GM23248 (cell line): ENCODE measurements at regions not wholly inside any gene's neighbourhood (a gene's known extent, or its start where the extent isn't known, plus 50 kb on each side); places are given as distances from the start of the nearest gene placed in this dataset.

ENCODE experiments used
- EZH2 ChIP-seq: fragments of 200-600 bp; sonication (generic); IDR thresholded peaks from 2 replicates; pipeline ENCODE4 v1.6.1; 2018; ENCODE audit warnings: antibody characterized with exemption, mild to moderate bottlenecking; ENCODE audit not compliant: insufficient read depth, poor library complexity, severe bottlenecking
- EZH2phosphoT487 ChIP-seq: fragments of 200-600 bp; sonication (generic); IDR thresholded peaks from 2 replicates; pipeline ENCODE4 v1.6.1; 2018; ENCODE audit warnings: antibody characterized with exemption, moderate library complexity, mild to moderate bottlenecking, low read depth; ENCODE audit not compliant: insufficient read depth

DNA sequence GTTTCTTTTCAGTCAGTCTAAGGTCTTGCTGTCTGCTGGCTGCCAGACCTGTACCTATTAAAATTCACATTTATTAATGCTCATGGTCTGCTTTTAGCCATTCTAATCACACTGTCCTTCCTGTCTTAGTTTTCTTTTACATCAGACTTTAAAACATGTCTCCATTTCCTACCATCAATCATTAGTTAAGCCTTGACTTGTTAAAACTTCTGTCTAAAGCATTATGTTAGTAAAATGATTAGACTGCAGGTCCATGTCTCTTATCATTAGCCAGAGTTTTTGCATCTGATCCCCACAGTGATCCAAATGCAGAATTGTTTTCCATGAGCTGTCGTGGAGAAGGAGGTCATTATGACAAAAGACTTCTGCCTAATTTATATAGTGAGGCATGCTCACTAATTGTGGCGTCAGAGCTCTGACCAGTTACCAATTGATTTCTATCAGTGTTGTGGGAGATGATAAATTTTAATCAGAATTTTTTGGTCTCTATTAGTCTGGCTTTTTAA, 226.5 kb downstream of the DKK1 start:
- TF ChIP-seq EZH2 (no peak), EZH2phosphoT487 (no peak)
